ENCODE measurements at regions not wholly inside any gene's neighbourhood (a gene's known extent, or its start where the extent isn't known, plus 50 kb on each side); places are given as distances from the start of the nearest gene placed in this dataset.

- DNase-seq, result no peak
- H3K27me3 ChIP-seq (ENCODE audit: control insufficient read depth, insufficient read depth, low read length, poor library complexity, severe bottlenecking), result no peaks in the 10 kb centered on the region
- H3K9me3 ChIP-seq (ENCODE audit: control insufficient read depth, low read length), result peaks cover 44% of the 10 kb centered on the region
- no peak overlapping the region for H3K4me3 ChIP-seq (ENCODE audit: low read length)
- Mint-ChIP-seq H3K9me3 (peaks cover 37% of the 10 kb centered on the region), H3K36me3 (ENCODE audit: low read depth) (peaks cover 10% of the 10 kb centered on the region), H3K4me1 (no peaks in the 10 kb centered on the region), H3K4me3 (no peak overlapping the region), H3K27ac (no peak overlapping the region), H3K27me3 (ENCODE audit: insufficient read depth) (no peaks in the 10 kb centered on the region)
- H3K4me1 ChIP-seq (ENCODE audit: control insufficient read depth, insufficient read depth, low read length), result no peaks in the 10 kb centered on the region
- TF ChIP-seq CTCF (conservative IDR thresholded peaks at IDR 0.05), result no peak
- no peak overlapping the region for H3K9ac ChIP-seq (ENCODE audit: extremely low read depth, low read length, poor library complexity, severe bottlenecking)
- no peak overlapping the region for H3K27ac ChIP-seq (ENCODE audit: low read depth, low read length)
- no peaks in the 10 kb centered on the region for H3K36me3 ChIP-seq (ENCODE audit: control insufficient read depth, insufficient read depth, low read length)
- WGBS, 2 experiments (ENCODE audit: insufficient coverage in 1 of 2, insufficient read length in 1 of 2), result 92% methylated on average over 1 of the region's 2 CpGs; no CpG with 5 or more reads in 1 of the 2 experiments
Measured at GRCh38 chr4:143091862-143092261, 92.9 kb upstream of the USP38 start.

- H3K9me3 Mint-ChIP-seq, result peaks cover 28% of the 10 kb centered on the region
- peak overlapping the region; percentile 60 for H3K4me3 ChIP-seq (ENCODE audit: low read length)
- WGBS, 2 experiments (ENCODE audit: insufficient coverage in 1 of 2, insufficient read length in 1 of 2), result 88 to 100% methylated on average over 1 of the region's 1 CpG
- peaks cover 34% of the 10 kb centered on the region for H3K9me3 ChIP-seq (ENCODE audit: control insufficient read depth, low read length)
- H3K27me3 ChIP-seq (ENCODE audit: control insufficient read depth, insufficient read depth, low read length, poor library complexity, severe bottlenecking), result no peaks in the 10 kb centered on the region
- H3K4me1 ChIP-seq (ENCODE audit: control insufficient read depth, insufficient read depth, low read length), result no peaks in the 10 kb centered on the region
- H3K27ac ChIP-seq (ENCODE audit: low read depth, low read length), result no peak overlapping the region
- no peaks in the 10 kb centered on the region for H3K27me3 Mint-ChIP-seq (ENCODE audit: insufficient read depth)
- no peak for TF ChIP-seq CTCF (conservative IDR thresholded peaks at IDR 0.05)
- H3K36me3 ChIP-seq (ENCODE audit: control insufficient read depth, insufficient read depth, low read length), result no peaks in the 10 kb centered on the region
- DNase-seq, result no peak
- H3K4me3 Mint-ChIP-seq, result no peak overlapping the region
- H3K27ac Mint-ChIP-seq, result no peak overlapping the region
- H3K36me3 Mint-ChIP-seq (ENCODE audit: low read depth), result peaks cover 5% of the 10 kb centered on the region
- no peak overlapping the region for H3K9ac ChIP-seq (ENCODE audit: extremely low read depth, low read length, poor library complexity, severe bottlenecking)
- H3K4me1 Mint-ChIP-seq, result no peaks in the 10 kb centered on the region
Measured at GRCh38 chr4:143095447-143095846, 89.3 kb upstream of the USP38 start.

- Mint-ChIP-seq H3K27me3 (ENCODE audit: insufficient read depth) (no peaks in the 10 kb centered on the region), H3K4me3 (no peak overlapping the region), H3K4me1 (no peaks in the 10 kb centered on the region), H3K36me3 (ENCODE audit: low read depth) (no peaks in the 10 kb centered on the region), H3K27ac (no peak overlapping the region), H3K9me3 (peaks cover 17% of the 10 kb centered on the region)
- no peak for TF ChIP-seq CTCF (conservative IDR thresholded peaks at IDR 0.05)
- H3K27me3 ChIP-seq (ENCODE audit: control insufficient read depth, insufficient read depth, low read length, poor library complexity, severe bottlenecking), result no peaks in the 10 kb centered on the region
- no peaks in the 10 kb centered on the region for H3K36me3 ChIP-seq (ENCODE audit: control insufficient read depth, insufficient read depth, low read length)
- H3K9ac ChIP-seq (ENCODE audit: extremely low read depth, low read length, poor library complexity, severe bottlenecking), result no peak overlapping the region
- no peak overlapping the region for H3K4me3 ChIP-seq (ENCODE audit: low read length)
- H3K27ac ChIP-seq (ENCODE audit: low read depth, low read length), result no peak overlapping the region
- 83 to 90% methylated on average over 3 to 4 of the region's 4 CpGs for WGBS, 2 experiments (ENCODE audit: insufficient coverage in 1 of 2, insufficient read length in 1 of 2)
- H3K9me3 ChIP-seq (ENCODE audit: control insufficient read depth, low read length), result peaks cover 17% of the 10 kb centered on the region
- DNase-seq, result no peak
- no peaks in the 10 kb centered on the region for H3K4me1 ChIP-seq (ENCODE audit: control insufficient read depth, insufficient read depth, low read length)
Measured at GRCh38 chr4:143097751-143098150, 87.0 kb upstream of the USP38 start.
